Neural cell (in vitro differentiated cells): ENCODE measurements at regions not wholly inside any gene's neighbourhood (a gene's known extent, or its start where the extent isn't known, plus 50 kb on each side); places are given as distances from the start of the nearest gene placed in this dataset.

Experiments
- TAF1 ChIP-seq: IDR thresholded peaks from 2 replicates; pipeline ENCODE4 v1.6.1; 2012; ENCODE audit warnings: low read depth
- TF ChIP-seq, protein P1 (sequence below): fragments of 450-650 bp; IDR thresholded peaks from 2 replicates; pipeline ENCODE4 v1.5.1; 2014; ENCODE audit warnings: antibody characterized with exemption, mild to moderate bottlenecking, moderate library complexity; ENCODE audit not compliant: poor library complexity, severe bottlenecking

DNA sequence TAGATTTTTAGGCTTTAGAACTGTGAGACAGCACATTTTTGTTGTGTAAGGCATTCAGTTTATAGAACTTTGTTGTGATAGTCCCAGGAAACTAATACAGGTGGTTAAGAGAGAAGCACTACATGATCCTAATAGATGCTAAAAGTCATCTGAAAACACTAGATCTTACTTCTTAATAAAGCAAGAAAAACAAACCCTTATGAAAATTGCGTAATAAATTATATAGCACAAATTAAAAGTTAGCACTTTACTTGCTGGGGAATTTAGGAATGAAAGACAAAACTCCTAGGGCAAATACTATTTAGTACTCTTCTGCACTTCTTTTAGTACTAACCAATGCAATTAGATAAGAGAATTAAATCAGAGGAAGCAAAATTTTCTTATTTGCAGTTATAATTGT lies 163.3 kb upstream of the SHISA6 start:
- TF ChIP-seq, protein P1, sequence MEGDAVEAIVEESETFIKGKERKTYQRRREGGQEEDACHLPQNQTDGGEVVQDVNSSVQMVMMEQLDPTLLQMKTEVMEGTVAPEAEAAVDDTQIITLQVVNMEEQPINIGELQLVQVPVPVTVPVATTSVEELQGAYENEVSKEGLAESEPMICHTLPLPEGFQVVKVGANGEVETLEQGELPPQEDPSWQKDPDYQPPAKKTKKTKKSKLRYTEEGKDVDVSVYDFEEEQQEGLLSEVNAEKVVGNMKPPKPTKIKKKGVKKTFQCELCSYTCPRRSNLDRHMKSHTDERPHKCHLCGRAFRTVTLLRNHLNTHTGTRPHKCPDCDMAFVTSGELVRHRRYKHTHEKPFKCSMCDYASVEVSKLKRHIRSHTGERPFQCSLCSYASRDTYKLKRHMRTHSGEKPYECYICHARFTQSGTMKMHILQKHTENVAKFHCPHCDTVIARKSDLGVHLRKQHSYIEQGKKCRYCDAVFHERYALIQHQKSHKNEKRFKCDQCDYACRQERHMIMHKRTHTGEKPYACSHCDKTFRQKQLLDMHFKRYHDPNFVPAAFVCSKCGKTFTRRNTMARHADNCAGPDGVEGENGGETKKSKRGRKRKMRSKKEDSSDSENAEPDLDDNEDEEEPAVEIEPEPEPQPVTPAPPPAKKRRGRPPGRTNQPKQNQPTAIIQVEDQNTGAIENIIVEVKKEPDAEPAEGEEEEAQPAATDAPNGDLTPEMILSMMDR, result no peak
- no peak for TF ChIP-seq TAF1
